Caco-2 (cell line): ENCODE measurements at regions not wholly inside any gene's neighbourhood (a gene's known extent, or its start where the extent isn't known, plus 50 kb on each side); places are given as distances from the start of the nearest gene placed in this dataset.

Source experiments
- BruUV-seq: library from RNA; stranded (reverse); fragments of 400-500 nt; replicated peaks from 2 replicates; lab custom pipeline; 2021; lab: Mats Ljungman, UMichigan
- CTCF ChIA-PET: fragments of 300-600 bp; sonication (Branson Sonifier 250); formaldehyde crosslinking; loops from one replicate; lab custom pipeline; 2022; ENCODE audit warnings: antibody characterized with exemption; lab: Charles Lee
- POLR2A ChIA-PET: fragments of 300-600 bp; sonication (Branson Sonifier 250); formaldehyde crosslinking; loops from one replicate; lab custom pipeline; 2022; ENCODE audit warnings: antibody characterized with exemption; lab: Charles Lee
- DNase-seq, 2 experiments: peaks; one replicate each; pipeline versions ENCODE4 v3.0.0 to v3.0.0-alpha.2; 2020 to 2022
- H3K27me3 ChIP-seq: replicated peaks from 2 replicates; pipeline ENCODE4 v1.6.0; 2011; ENCODE audit warnings: low read length; ENCODE audit not compliant: control insufficient read depth, insufficient read depth
- H3K36me3 ChIP-seq: 2 replicates; pipeline ENCODE4 v1.5.1; 2011; ENCODE audit warnings: low read length; ENCODE audit not compliant: control insufficient read depth, insufficient read depth
- H3K4me1 ChIP-seq: fragments of 250-450 bp; sonication (Bioruptor Pico); 2 replicates; pipeline ENCODE4 v1.5.1; 2020; ENCODE audit warnings: mild to moderate bottlenecking
- H3K4me3 ChIP-seq: 2 replicates; pipeline ENCODE4 v1.5.1; 2011; ENCODE audit warnings: low read depth, mild to moderate bottlenecking, control low read depth, low read length
- H3K9me3 ChIP-seq: fragments of 250-450 bp; sonication (Bioruptor Pico); 2 replicates; pipeline ENCODE4 v1.5.1; 2020; ENCODE audit warnings: mild to moderate bottlenecking, moderate library complexity
- H3K27ac Mint-ChIP-seq: one replicate; pipeline ENCODE4 v1.8.0; 2022; ENCODE audit warnings: mixed read lengths; ENCODE audit not compliant: unreplicated experiment
- H3K27me3 Mint-ChIP-seq: one replicate; pipeline ENCODE4 v1.8.0; 2022; ENCODE audit warnings: mixed read lengths; ENCODE audit not compliant: insufficient read depth, unreplicated experiment
- H3K36me3 Mint-ChIP-seq: one replicate; pipeline ENCODE4 v1.8.0; 2022; ENCODE audit warnings: mild to moderate bottlenecking, mixed read lengths; ENCODE audit not compliant: insufficient read depth, unreplicated experiment
- H3K4me1 Mint-ChIP-seq: one replicate; pipeline ENCODE4 v1.8.0; 2022; ENCODE audit warnings: low read depth, mixed read lengths; ENCODE audit not compliant: unreplicated experiment
- H3K4me3 Mint-ChIP-seq: one replicate; pipeline ENCODE4 v1.8.0; 2022; ENCODE audit warnings: mild to moderate bottlenecking, moderate library complexity, mixed read lengths; ENCODE audit not compliant: unreplicated experiment
- H3K9me3 Mint-ChIP-seq: one replicate; pipeline ENCODE4 v1.8.0; 2022; ENCODE audit warnings: mixed read lengths; ENCODE audit not compliant: unreplicated experiment
- intact Hi-C: fragments of 100-400 bp; cut with micrococcal nuclease; formaldehyde crosslinking; loops from one replicate; pipeline ENCODE4 v1.10.0; 2022; ENCODE audit not compliant: unreplicated experiment
- TF ChIP-seq, protein P1 (sequence below), 2 experiments: fragments of 200-600 bp in 1 of 2; IDR thresholded peaks; 1 replicate in 1 of 2; 2 replicates in 1 of 2; pipeline versions ENCODE4 v1.5.1 to v1.8.0; 2011 to 2022; ENCODE audit warnings: antibody characterized with exemption in 1 of 2, control low read depth in 1 of 2, inconsistent platforms in 1 of 2, low read depth in 1 of 2, low read length in 1 of 2, mild to moderate bottlenecking in 1 of 2, moderate library complexity in 1 of 2; ENCODE audit not compliant: insufficient read depth in 1 of 2, severe bottlenecking in 1 of 2, unreplicated experiment in 1 of 2

DNA sequence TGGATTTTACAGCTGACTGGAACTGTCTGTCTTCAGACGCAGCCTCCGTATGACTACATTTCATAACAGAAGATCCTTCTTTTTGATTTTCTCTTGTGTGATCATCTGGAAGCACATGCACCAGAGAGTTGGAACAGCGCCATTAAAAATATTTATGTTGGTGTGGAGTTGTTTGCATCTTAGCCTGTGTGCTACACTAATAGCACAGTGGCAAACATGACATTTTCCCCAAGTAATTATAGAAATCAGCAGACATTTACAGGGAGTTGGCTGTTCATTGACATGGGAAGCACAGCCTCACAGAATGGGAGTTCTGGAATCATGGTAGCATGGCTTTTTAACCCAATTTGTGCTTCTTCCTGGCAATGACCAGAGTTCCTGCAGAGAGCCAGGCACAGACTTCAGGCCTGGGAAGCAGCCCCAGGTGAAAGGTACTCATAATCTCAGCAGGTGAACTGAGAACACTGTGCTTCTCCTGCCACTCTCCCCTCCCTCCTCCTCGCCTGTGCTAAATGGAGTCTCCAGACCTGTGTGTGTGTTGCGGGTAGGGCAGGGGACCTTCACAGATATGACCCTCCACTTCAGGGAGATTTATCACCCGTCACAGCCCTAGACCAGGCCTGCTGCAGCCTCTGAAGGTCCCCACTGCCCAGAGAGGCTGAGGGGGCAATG lies 82.8 kb upstream of the PLET1 start:
- no TSS peak for BruUV-seq
- no peaks in the 10 kb centered on the region for H3K27me3 ChIP-seq
- intact Hi-C loops: loop anchor here (10.0 kb wide), 1 partner anchor 211 kb away; no protein-coding TSS in a partner anchor
- CTCF ChIA-PET: no interaction called here
- Mint-ChIP-seq H3K4me1 (no peaks in the 10 kb centered on the region), H3K27me3 (peaks cover 6% of the 10 kb centered on the region), H3K9me3 (no peaks in the 10 kb centered on the region), H3K27ac (no peak overlapping the region), H3K36me3 (no peaks in the 10 kb centered on the region), H3K4me3 (no peak overlapping the region)
- POLR2A ChIA-PET: no interaction called here
- TF ChIP-seq, protein P1, sequence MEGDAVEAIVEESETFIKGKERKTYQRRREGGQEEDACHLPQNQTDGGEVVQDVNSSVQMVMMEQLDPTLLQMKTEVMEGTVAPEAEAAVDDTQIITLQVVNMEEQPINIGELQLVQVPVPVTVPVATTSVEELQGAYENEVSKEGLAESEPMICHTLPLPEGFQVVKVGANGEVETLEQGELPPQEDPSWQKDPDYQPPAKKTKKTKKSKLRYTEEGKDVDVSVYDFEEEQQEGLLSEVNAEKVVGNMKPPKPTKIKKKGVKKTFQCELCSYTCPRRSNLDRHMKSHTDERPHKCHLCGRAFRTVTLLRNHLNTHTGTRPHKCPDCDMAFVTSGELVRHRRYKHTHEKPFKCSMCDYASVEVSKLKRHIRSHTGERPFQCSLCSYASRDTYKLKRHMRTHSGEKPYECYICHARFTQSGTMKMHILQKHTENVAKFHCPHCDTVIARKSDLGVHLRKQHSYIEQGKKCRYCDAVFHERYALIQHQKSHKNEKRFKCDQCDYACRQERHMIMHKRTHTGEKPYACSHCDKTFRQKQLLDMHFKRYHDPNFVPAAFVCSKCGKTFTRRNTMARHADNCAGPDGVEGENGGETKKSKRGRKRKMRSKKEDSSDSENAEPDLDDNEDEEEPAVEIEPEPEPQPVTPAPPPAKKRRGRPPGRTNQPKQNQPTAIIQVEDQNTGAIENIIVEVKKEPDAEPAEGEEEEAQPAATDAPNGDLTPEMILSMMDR (IDR thresholded peaks at IDR 0.05; ENCODE audit: insufficient read depth in 1 of 2, low read depth in 1 of 2, low read length in 1 of 2, severe bottlenecking in 1 of 2, unreplicated experiment in 1 of 2): no peak
- H3K9me3 ChIP-seq: no peaks in the 10 kb centered on the region
- DNase-seq: peak in 1 of 2 experiments; percentile 24
- no peak overlapping the region for H3K4me3 ChIP-seq
- no peaks in the 10 kb centered on the region for H3K4me1 ChIP-seq
- no peaks in the 10 kb centered on the region for H3K36me3 ChIP-seq

DNA sequence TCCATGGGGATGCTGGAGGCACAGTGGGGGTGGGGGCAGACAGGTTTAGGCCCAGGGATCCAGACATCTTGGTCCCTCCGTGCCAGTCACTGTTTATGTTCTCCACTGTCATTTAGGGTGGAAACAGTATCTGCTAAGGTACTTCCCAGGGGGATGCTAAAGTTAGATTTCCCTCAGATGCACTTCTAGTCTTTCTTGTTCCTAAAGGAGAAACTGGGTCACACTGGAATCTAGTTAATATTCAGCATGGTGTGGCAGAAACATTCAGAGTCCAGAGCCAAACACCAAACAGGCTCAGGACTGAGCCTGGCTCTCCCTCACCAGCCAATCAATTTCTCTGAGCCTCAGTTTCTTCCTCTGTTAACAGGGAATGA lies 83.4 kb upstream of the PLET1 start:
- no peaks in the 10 kb centered on the region for H3K4me1 Mint-ChIP-seq
- DNase-seq: no peak
- Histone ChIP-seq H3K4me1 (no peaks in the 10 kb centered on the region), H3K36me3 (no peaks in the 10 kb centered on the region), H3K27me3 (no peaks in the 10 kb centered on the region), H3K4me3 (no peak overlapping the region), H3K9me3 (no peaks in the 10 kb centered on the region)
- intact Hi-C loops: loop anchor here (10.0 kb wide), 1 partner anchor 211 kb away; no protein-coding TSS in a partner anchor
- TF ChIP-seq, protein P1 (IDR thresholded peaks at IDR 0.05; ENCODE audit: insufficient read depth in 1 of 2, low read depth in 1 of 2, low read length in 1 of 2, severe bottlenecking in 1 of 2, unreplicated experiment in 1 of 2): no peak
- ChIA-PET CTCF (no interaction called here), POLR2A (no interaction called here)
- no peaks in the 10 kb centered on the region for H3K9me3 Mint-ChIP-seq
- H3K4me3 Mint-ChIP-seq: no peak overlapping the region
- H3K27ac Mint-ChIP-seq: no peak overlapping the region
- H3K36me3 Mint-ChIP-seq: no peaks in the 10 kb centered on the region
- BruUV-seq: no TSS peak
- peaks cover 7% of the 10 kb centered on the region for H3K27me3 Mint-ChIP-seq

DNA sequence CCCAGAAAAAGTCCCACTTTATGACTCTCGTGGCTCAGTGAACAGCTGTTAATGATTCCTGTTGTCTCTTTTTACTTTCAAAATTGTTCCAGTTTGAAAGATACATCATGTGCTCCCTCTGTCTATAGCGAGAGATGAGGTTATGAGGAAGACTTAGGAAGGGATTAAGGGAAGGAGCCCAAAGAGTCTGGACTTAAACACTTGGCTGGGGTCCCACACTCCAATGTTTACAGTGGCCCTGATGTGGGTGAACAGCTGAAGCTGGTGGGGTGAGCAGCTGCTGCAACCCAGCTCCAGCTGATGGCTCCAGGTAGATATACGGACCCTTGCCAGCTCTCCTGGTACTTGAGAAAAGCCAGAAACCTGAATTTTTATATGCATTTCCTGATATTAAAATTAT lies 84.5 kb upstream of the PLET1 start:
- Mint-ChIP-seq H3K9me3 (no peaks in the 10 kb centered on the region), H3K27me3 (peaks cover 7% of the 10 kb centered on the region), H3K27ac (no peak overlapping the region), H3K4me1 (no peaks in the 10 kb centered on the region), H3K36me3 (no peaks in the 10 kb centered on the region), H3K4me3 (no peak overlapping the region)
- DNase-seq: peak in 1 of 2 experiments; percentile 15
- TF ChIP-seq, protein P1 (IDR thresholded peaks at IDR 0.05; ENCODE audit: insufficient read depth in 1 of 2, low read depth in 1 of 2, low read length in 1 of 2, severe bottlenecking in 1 of 2, unreplicated experiment in 1 of 2): no peak
- Histone ChIP-seq H3K9me3 (no peaks in the 10 kb centered on the region), H3K36me3 (no peaks in the 10 kb centered on the region), H3K27me3 (no peaks in the 10 kb centered on the region), H3K4me1 (no peaks in the 10 kb centered on the region), H3K4me3 (no peak overlapping the region)
- CTCF ChIA-PET: no interaction called here
- intact Hi-C loops: loop anchor here (10.0 kb wide), 1 partner anchor 210 kb away; no protein-coding TSS in a partner anchor
- POLR2A ChIA-PET: no interaction called here
- no TSS peak for BruUV-seq
